ENCODE measurements at regions not wholly inside any gene's neighbourhood (a gene's known extent, or its start where the extent isn't known, plus 50 kb on each side); places are given as distances from the start of the nearest gene placed in this dataset.
"Not testable (repeated sequence)": the region's sequence is repeated elsewhere in the genome, so short reads cannot be mapped to it uniquely, and the experiment has no call there.

GRCh38 chr15:20012837-20013236, 528.8 kb downstream of the GOLGA6L6 start:
- H3K4ac ChIP-seq (replicated peaks; ENCODE audit: insufficient read length, low read depth, low read length); H3K14ac ChIP-seq (ENCODE audit: insufficient read length); H3K23me2 ChIP-seq (ENCODE audit: low read depth, low read length); H3K18ac ChIP-seq (ENCODE audit: extremely low read depth, low read length); POLR2A ChIA-PET (ENCODE audit: partially characterized antibody); H3K4me2 ChIP-seq (ENCODE audit: insufficient read depth in 1 of 2, low read depth in 2 of 2, low read length in 2 of 2); H2BK5ac ChIP-seq (ENCODE audit: low read depth, low read length); H3K4me3 ChIP-seq (ENCODE audit: extremely low read depth in 1 of 4, insufficient read depth in 2 of 4, low read depth in 3 of 4, low read length in 4 of 4); H3K27ac ChIP-seq (ENCODE audit: low read depth, low read length); H2AK5ac ChIP-seq (ENCODE audit: low read depth, low read length); H3K79me2 ChIP-seq (ENCODE audit: control insufficient read depth in 1 of 2, insufficient read depth in 2 of 2, low read length in 2 of 2); H3K56ac ChIP-seq (replicated peaks; ENCODE audit: insufficient read length, low read depth, low read length); H3K4me1 ChIP-seq (replicated peaks in 1 of 4; ENCODE audit: control insufficient read depth in 3 of 4, insufficient read depth in 4 of 4, low read length in 3 of 4); CTCF ChIA-PET (ENCODE audit: partially characterized antibody); H4K91ac ChIP-seq (replicated peaks; ENCODE audit: insufficient read length, low read length); H3K23ac ChIP-seq (ENCODE audit: insufficient read length); H3K27me3 ChIP-seq (replicated peaks in 1 of 4; ENCODE audit: control insufficient read depth in 3 of 4, extremely low read depth in 1 of 4, insufficient read depth in 3 of 4, low read length in 3 of 4); H2BK12ac ChIP-seq (ENCODE audit: low read depth, low read length); H4K5ac ChIP-seq (ENCODE audit: insufficient read length, low read depth, low read length); DNase-seq (ENCODE audit: low read depth in 1 of 2, low spot score in 2 of 2); H2AFZ ChIP-seq (ENCODE audit: low read length); H3K36me3 ChIP-seq (ENCODE audit: control insufficient read depth in 2 of 4, insufficient read depth in 4 of 4, low read length in 3 of 4); H3K9ac ChIP-seq (replicated peaks in 1 of 4; ENCODE audit: extremely low read depth in 1 of 4, low read depth in 3 of 4, low read length in 3 of 4); H2BK15ac ChIP-seq (ENCODE audit: low read length); H4K20me1 ChIP-seq (replicated peaks in 1 of 2; ENCODE audit: control insufficient read depth in 1 of 2, insufficient read depth in 2 of 2, low read length in 2 of 2); H2BK20ac ChIP-seq (ENCODE audit: low read length); H4K8ac ChIP-seq (ENCODE audit: extremely low read depth, insufficient read depth, low read length); H2BK120ac ChIP-seq (replicated peaks; ENCODE audit: low read depth, low read length); H3K79me1 ChIP-seq (ENCODE audit: low read depth, low read length); FAIRE-seq: not testable (repeated sequence)
- H3K9me3 ChIP-seq (ENCODE audit: insufficient read depth in 2 of 2, low read depth in 1 of 2, low read length in 1 of 2): peaks cover 0 to 26% of the 10 kb centered on the region in 2 experiments; a peak in 2 of 4 replicates
- 100% methylated on average over 1 of the region's 2 CpGs; no CpG with 5 or more reads in 1 of the 2 experiments for WGBS, 2 experiments (ENCODE audit: extremely low coverage in 1 of 2, insufficient coverage in 1 of 2, insufficient read length in 1 of 2, insufficient replicate concordance in 2 of 2, low coverage in 1 of 2, low lambda C conversion rate in 2 of 2, missing lambda C conversion rate in 1 of 2)

GRCh38 chr15:20010759-20011158, 530.8 kb downstream of the GOLGA6L6 start:
- H2BK15ac ChIP-seq (ENCODE audit: low read length); CTCF ChIA-PET (ENCODE audit: partially characterized antibody); H4K5ac ChIP-seq (ENCODE audit: insufficient read length, low read depth, low read length); DNase-seq (ENCODE audit: low read depth in 1 of 2, low spot score in 2 of 2); H2AK5ac ChIP-seq (ENCODE audit: low read depth, low read length); H2BK120ac ChIP-seq (replicated peaks; ENCODE audit: low read depth, low read length); H3K9ac ChIP-seq (replicated peaks in 1 of 4; ENCODE audit: extremely low read depth in 1 of 4, low read depth in 3 of 4, low read length in 3 of 4); H2AFZ ChIP-seq (ENCODE audit: low read length); H3K27me3 ChIP-seq (replicated peaks in 1 of 4; ENCODE audit: control insufficient read depth in 3 of 4, extremely low read depth in 1 of 4, insufficient read depth in 3 of 4, low read length in 3 of 4); H2BK12ac ChIP-seq (ENCODE audit: low read depth, low read length); FAIRE-seq; H3K4me2 ChIP-seq (ENCODE audit: insufficient read depth in 1 of 2, low read depth in 2 of 2, low read length in 2 of 2); H2BK20ac ChIP-seq (ENCODE audit: low read length); H3K14ac ChIP-seq (ENCODE audit: insufficient read length); POLR2A ChIA-PET (ENCODE audit: partially characterized antibody); H4K91ac ChIP-seq (replicated peaks; ENCODE audit: insufficient read length, low read length); H3K79me2 ChIP-seq (ENCODE audit: control insufficient read depth in 1 of 2, insufficient read depth in 2 of 2, low read length in 2 of 2); H3K27ac ChIP-seq (ENCODE audit: low read depth, low read length); H4K8ac ChIP-seq (ENCODE audit: extremely low read depth, insufficient read depth, low read length); H3K23me2 ChIP-seq (ENCODE audit: low read depth, low read length); H3K18ac ChIP-seq (ENCODE audit: extremely low read depth, low read length); H3K4ac ChIP-seq (replicated peaks; ENCODE audit: insufficient read length, low read depth, low read length); H2BK5ac ChIP-seq (ENCODE audit: low read depth, low read length); H3K36me3 ChIP-seq (ENCODE audit: control insufficient read depth in 2 of 4, insufficient read depth in 4 of 4, low read length in 3 of 4); H3K56ac ChIP-seq (replicated peaks; ENCODE audit: insufficient read length, low read depth, low read length); H4K20me1 ChIP-seq (replicated peaks in 1 of 2; ENCODE audit: control insufficient read depth in 1 of 2, insufficient read depth in 2 of 2, low read length in 2 of 2); H3K4me1 ChIP-seq (replicated peaks in 1 of 4; ENCODE audit: control insufficient read depth in 3 of 4, insufficient read depth in 4 of 4, low read length in 3 of 4); H3K79me1 ChIP-seq (ENCODE audit: low read depth, low read length); H3K23ac ChIP-seq (ENCODE audit: insufficient read length); H3K4me3 ChIP-seq (ENCODE audit: extremely low read depth in 1 of 4, insufficient read depth in 2 of 4, low read depth in 3 of 4, low read length in 4 of 4): not testable (repeated sequence)
- peaks cover 0 to 24% of the 10 kb centered on the region in 2 experiments; a peak in 2 of 4 replicates for H3K9me3 ChIP-seq (ENCODE audit: insufficient read depth in 2 of 2, low read depth in 1 of 2, low read length in 1 of 2)
- WGBS, 2 experiments (ENCODE audit: extremely low coverage in 1 of 2, insufficient coverage in 1 of 2, insufficient read length in 1 of 2, insufficient replicate concordance in 2 of 2, low coverage in 1 of 2, low lambda C conversion rate in 2 of 2, missing lambda C conversion rate in 1 of 2): 71% methylated on average over 1 of the region's 9 CpGs; no CpG with 5 or more reads in 1 of the 2 experiments
